HepG2 (cell line): ENCODE measurements at regions not wholly inside any gene's neighbourhood (a gene's known extent, or its start where the extent isn't known, plus 50 kb on each side); places are given as distances from the start of the nearest gene placed in this dataset.

Source experiments
- ATAC-seq: fragments of 200-7000 bp; cut with Tn5 transposase; 3 replicates; pipeline ENCODE4 v1.9.1; 2020; ENCODE audit warnings: mild to moderate bottlenecking, moderate library complexity
- BruUV-seq: library from RNA; stranded (reverse); fragments of 400-500 nt; replicated peaks from 2 replicates; lab custom pipeline; 2021; lab: Mats Ljungman, UMichigan
- CTCF ChIA-PET: fragments of 300-600 bp; formaldehyde crosslinking; extraction: SDS; loops from one replicate; lab custom pipeline; 2021; ENCODE audit warnings: low total read pairs, inconsistent platforms, low intra/inter-chr PET ratio; lab: Yijun Ruan, JAX
- POLR2A ChIA-PET: fragments of 350-600 bp; sonication (Branson Sonifier 250); formaldehyde crosslinking; loops from one replicate; lab custom pipeline; 2020; ENCODE audit warnings: antibody characterized with exemption, inconsistent platforms; lab: Yijun Ruan, JAX
- DNase-seq: peaks from one replicate; pipeline ENCODE4 v3.0.0-alpha.2; 2015; ENCODE audit warnings: low spot score
- FAIRE-seq: peaks from 3 replicates; lab custom pipeline; 2011; peaks lifted over from hg19 to GRCh38; lab: Jason Lieb, UNC
- H2AFZ ChIP-seq: one replicate; pipeline ENCODE4 v1.6.1; 2011; ENCODE audit warnings: low read length, inconsistent platforms
- H3K27ac ChIP-seq: fragments of 300-600 bp; 3 replicates; pipeline ENCODE4 v1.8.0; 2011; ENCODE audit warnings: mixed run types, mild to moderate bottlenecking, mixed read lengths, low read length, inconsistent platforms; ENCODE audit not compliant: insufficient read depth; ENCODE audit errors: extremely low read length
- H3K27me3 ChIP-seq, 2 experiments: fragments of 200-600 bp in 1 of 2; 2 replicates in 1 of 2; 3 replicates in 1 of 2; pipeline versions ENCODE4 v1.6.0 to v1.8.0; 2011; ENCODE audit warnings: low read length in 2 of 2, mild to moderate bottlenecking in 2 of 2, moderate library complexity in 2 of 2, inconsistent platforms in 1 of 2; ENCODE audit not compliant: insufficient read depth in 2 of 2, control insufficient read depth in 1 of 2
- H3K36me3 ChIP-seq, 2 experiments: fragments of 200-600 bp in 1 of 2; replicated peaks in 1 of 2; 2 replicates in 1 of 2; 3 replicates in 1 of 2; pipeline versions ENCODE4 v1.5.1 to v1.8.0; 2011; ENCODE audit warnings: low read length in 2 of 2, inconsistent platforms in 1 of 2; ENCODE audit not compliant: insufficient read depth in 2 of 2, control insufficient read depth in 1 of 2
- H3K4me1 ChIP-seq: 2 replicates; pipeline ENCODE4 v1.5.1; 2012; ENCODE audit warnings: low read length, inconsistent platforms; ENCODE audit not compliant: insufficient read depth
- H3K4me2 ChIP-seq: 2 replicates; pipeline ENCODE4 v1.6.0; 2011; ENCODE audit warnings: low read depth, low read length, inconsistent platforms
- H3K4me3 ChIP-seq, 3 experiments: fragments of 200-600 bp in 1 of 3; sonication (generic), shearing (Covaris generic) in 1 of 3; replicated peaks in 1 of 3; 2 replicates each; pipeline ENCODE4 v1.5.1; 2011 to 2016; ENCODE audit warnings: low read length in 3 of 3, inconsistent platforms in 2 of 3, low read depth in 2 of 3, mild to moderate bottlenecking in 2 of 3, control low read depth in 1 of 3, mixed read lengths in 1 of 3; ENCODE audit not compliant: insufficient read depth in 1 of 3
- H3K79me2 ChIP-seq: one replicate; pipeline ENCODE4 v1.6.1; 2011; ENCODE audit warnings: low read length, inconsistent platforms; ENCODE audit not compliant: insufficient read depth
- H3K9ac ChIP-seq: 2 replicates; pipeline ENCODE4 v1.6.0; 2011; ENCODE audit warnings: mild to moderate bottlenecking, low read depth, low read length, inconsistent platforms; ENCODE audit not compliant: insufficient read depth
- H3K9me3 ChIP-seq: 2 replicates; pipeline ENCODE4 v1.5.1; 2012; ENCODE audit warnings: mild to moderate bottlenecking, low read length
- H4K20me1 ChIP-seq: 2 replicates; pipeline ENCODE4 v1.6.0; 2011; ENCODE audit warnings: inconsistent platforms, mild to moderate bottlenecking, low read length, moderate library complexity; ENCODE audit not compliant: insufficient read depth
- ESRRA ChIP-seq: sonication (generic); formaldehyde crosslinking; IDR thresholded peaks from 2 replicates; pipeline ENCODE4 v1.5.1; 2020; ENCODE audit warnings: mild to moderate bottlenecking, low read depth, missing genetic modification reagents
- ETV5 ChIP-seq: IDR thresholded peaks from 2 replicates; pipeline ENCODE4 v1.6.1; 2018; ENCODE audit warnings: missing biosample characterization, missing genetic modification reagents, inconsistent platforms, borderline replicate concordance
- HMG20B ChIP-seq: conservative IDR thresholded peaks from 2 replicates; pipeline ENCODE4 v1.6.1; 2016; ENCODE audit warnings: missing genetic modification reagents, missing compliant biosample characterization
- KMT2A ChIP-seq: sonication (generic); formaldehyde crosslinking; IDR thresholded peaks from 2 replicates; pipeline ENCODE4 v1.4.0; 2020; ENCODE audit warnings: missing genetic modification reagents
- ZBTB1 ChIP-seq: sonication (generic); formaldehyde crosslinking; IDR thresholded peaks from 2 replicates; pipeline ENCODE4 v1.4.0; 2020; ENCODE audit warnings: missing genetic modification reagents, borderline replicate concordance
- ZNF510 ChIP-seq: sonication (generic); formaldehyde crosslinking; IDR thresholded peaks from 2 replicates; pipeline ENCODE4 v1.4.0; 2020; ENCODE audit warnings: low read depth, mild to moderate bottlenecking, missing genetic modification reagents
- ZNF558 ChIP-seq: sonication (generic); formaldehyde crosslinking; IDR thresholded peaks from 2 replicates; pipeline ENCODE4 v1.9.0; 2022; ENCODE audit warnings: mild to moderate bottlenecking, missing genetic modification reagents, borderline replicate concordance
- ZNF747 ChIP-seq: sonication (generic); formaldehyde crosslinking; IDR thresholded peaks from 2 replicates; pipeline ENCODE4 v1.8.1; 2023; ENCODE audit warnings: missing genetic modification reagents, mild to moderate bottlenecking, borderline replicate concordance
- ZNF788 ChIP-seq: sonication (generic); formaldehyde crosslinking; IDR thresholded peaks from 2 replicates; pipeline ENCODE4 v1.5.0; 2020; ENCODE audit warnings: mild to moderate bottlenecking, missing genetic modification reagents, borderline replicate concordance
- WGBS: methylation state at CpG from one replicate; pipeline ENCODE4 v1.1.6; 2017; ENCODE audit warnings: low lambda C conversion rate; 5-methylcytosine and 5-hydroxymethylcytosine counted together
- in situ Hi-C: cut with HindIII; loops from 2 replicates; pipeline ENCODE4 v1.10.0; 2017; ENCODE audit warnings: low pct_unique_long_range_greater_than_20kb; ENCODE audit not compliant: extremely low pct_ligation_motif_present
- intact Hi-C: fragments of 100-400 bp; cut with micrococcal nuclease; formaldehyde crosslinking; loops from one replicate; pipeline ENCODE4 v1.10.0; 2022; ENCODE audit not compliant: unreplicated experiment
- TF ChIP-seq, protein P1 (sequence below): sonication (generic); formaldehyde crosslinking; IDR thresholded peaks from 2 replicates; pipeline ENCODE4 v1.5.0; 2020; ENCODE audit warnings: missing genetic modification reagents, mild to moderate bottlenecking, borderline replicate concordance
- TF ChIP-seq, protein P2 (sequence below): sonication (generic); formaldehyde crosslinking; IDR thresholded peaks from 2 replicates; pipeline ENCODE4 v1.4.0; 2020; ENCODE audit warnings: mild to moderate bottlenecking, missing genetic modification reagents
- TF ChIP-seq, protein P3 (sequence below): sonication (generic); formaldehyde crosslinking; IDR thresholded peaks from 2 replicates; pipeline ENCODE4 v1.4.0; 2020; ENCODE audit warnings: missing genetic modification reagents
- TF ChIP-seq, protein P4 (sequence below): sonication (generic); formaldehyde crosslinking; IDR thresholded peaks from 2 replicates; pipeline ENCODE4 v1.4.0; 2020; ENCODE audit warnings: mild to moderate bottlenecking, missing genetic modification reagents

DNA sequence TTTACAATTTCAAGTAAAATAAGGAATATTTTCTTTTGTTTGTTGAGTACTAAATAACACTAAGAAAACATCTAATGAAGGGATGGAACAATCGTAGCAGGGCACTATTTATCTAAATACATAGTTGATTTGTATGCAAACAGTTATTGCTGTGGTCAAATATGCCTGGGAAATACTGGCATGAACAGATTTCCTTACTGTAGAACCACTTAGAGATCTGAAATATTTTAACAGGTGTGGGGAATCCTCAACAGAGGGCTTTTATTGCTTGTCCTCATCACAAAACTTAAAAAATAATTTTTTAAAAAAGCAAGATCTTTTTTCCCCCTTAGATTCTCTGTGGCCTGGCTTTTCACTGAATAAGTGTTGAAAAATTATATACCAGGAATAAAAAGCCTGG lies 233.0 kb upstream of the FAM83B start:
- Histone ChIP-seq H3K4me3 (no peak overlapping the region), H3K9me3 (no peaks in the 10 kb centered on the region), H3K27ac (no peak overlapping the region), H3K4me2 (no peak overlapping the region), H3K9ac (no peak overlapping the region), H3K27me3 (no peaks in the 10 kb centered on the region), H4K20me1 (no peaks in the 10 kb centered on the region), H3K79me2 (no peaks in the 10 kb centered on the region), H3K36me3 (no peaks in the 10 kb centered on the region), H3K4me1 (no peaks in the 10 kb centered on the region), H2AFZ (no peak overlapping the region)
- intact Hi-C loops, result no loop called here
- FAIRE-seq (no peak), DNase-seq (no peak), ATAC-seq (no peak)
- POLR2A ChIA-PET, result no interaction called here
- TF ChIP-seq HMG20B (CRISPR knock-in tag) (no peak), KMT2A (CRISPR knock-in tag) (no peak), ZNF788 (no peak), ZBTB1 (CRISPR knock-in tag) (no peak), ETV5 (CRISPR knock-in tag) (no peak), ZNF510 (no peak), ZNF558 (CRISPR knock-in tag) (no peak), ZNF747 (CRISPR knock-in tag) (no peak), ESRRA (CRISPR knock-in tag) (no peak)
- TF ChIP-seq, protein P1, sequence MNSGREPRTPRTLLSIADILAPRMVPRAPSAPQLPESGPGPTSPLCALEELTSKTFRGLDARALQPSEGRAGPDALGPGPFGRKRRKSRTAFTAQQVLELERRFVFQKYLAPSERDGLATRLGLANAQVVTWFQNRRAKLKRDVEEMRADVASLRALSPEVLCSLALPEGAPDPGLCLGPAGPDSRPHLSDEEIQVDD (CRISPR knock-in tag), result no peak
- TF ChIP-seq, protein P2, sequence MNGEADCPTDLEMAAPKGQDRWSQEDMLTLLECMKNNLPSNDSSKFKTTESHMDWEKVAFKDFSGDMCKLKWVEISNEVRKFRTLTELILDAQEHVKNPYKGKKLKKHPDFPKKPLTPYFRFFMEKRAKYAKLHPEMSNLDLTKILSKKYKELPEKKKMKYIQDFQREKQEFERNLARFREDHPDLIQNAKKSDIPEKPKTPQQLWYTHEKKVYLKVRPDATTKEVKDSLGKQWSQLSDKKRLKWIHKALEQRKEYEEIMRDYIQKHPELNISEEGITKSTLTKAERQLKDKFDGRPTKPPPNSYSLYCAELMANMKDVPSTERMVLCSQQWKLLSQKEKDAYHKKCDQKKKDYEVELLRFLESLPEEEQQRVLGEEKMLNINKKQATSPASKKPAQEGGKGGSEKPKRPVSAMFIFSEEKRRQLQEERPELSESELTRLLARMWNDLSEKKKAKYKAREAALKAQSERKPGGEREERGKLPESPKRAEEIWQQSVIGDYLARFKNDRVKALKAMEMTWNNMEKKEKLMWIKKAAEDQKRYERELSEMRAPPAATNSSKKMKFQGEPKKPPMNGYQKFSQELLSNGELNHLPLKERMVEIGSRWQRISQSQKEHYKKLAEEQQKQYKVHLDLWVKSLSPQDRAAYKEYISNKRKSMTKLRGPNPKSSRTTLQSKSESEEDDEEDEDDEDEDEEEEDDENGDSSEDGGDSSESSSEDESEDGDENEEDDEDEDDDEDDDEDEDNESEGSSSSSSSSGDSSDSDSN (CRISPR knock-in tag), result no peak
- TF ChIP-seq, protein P3, sequence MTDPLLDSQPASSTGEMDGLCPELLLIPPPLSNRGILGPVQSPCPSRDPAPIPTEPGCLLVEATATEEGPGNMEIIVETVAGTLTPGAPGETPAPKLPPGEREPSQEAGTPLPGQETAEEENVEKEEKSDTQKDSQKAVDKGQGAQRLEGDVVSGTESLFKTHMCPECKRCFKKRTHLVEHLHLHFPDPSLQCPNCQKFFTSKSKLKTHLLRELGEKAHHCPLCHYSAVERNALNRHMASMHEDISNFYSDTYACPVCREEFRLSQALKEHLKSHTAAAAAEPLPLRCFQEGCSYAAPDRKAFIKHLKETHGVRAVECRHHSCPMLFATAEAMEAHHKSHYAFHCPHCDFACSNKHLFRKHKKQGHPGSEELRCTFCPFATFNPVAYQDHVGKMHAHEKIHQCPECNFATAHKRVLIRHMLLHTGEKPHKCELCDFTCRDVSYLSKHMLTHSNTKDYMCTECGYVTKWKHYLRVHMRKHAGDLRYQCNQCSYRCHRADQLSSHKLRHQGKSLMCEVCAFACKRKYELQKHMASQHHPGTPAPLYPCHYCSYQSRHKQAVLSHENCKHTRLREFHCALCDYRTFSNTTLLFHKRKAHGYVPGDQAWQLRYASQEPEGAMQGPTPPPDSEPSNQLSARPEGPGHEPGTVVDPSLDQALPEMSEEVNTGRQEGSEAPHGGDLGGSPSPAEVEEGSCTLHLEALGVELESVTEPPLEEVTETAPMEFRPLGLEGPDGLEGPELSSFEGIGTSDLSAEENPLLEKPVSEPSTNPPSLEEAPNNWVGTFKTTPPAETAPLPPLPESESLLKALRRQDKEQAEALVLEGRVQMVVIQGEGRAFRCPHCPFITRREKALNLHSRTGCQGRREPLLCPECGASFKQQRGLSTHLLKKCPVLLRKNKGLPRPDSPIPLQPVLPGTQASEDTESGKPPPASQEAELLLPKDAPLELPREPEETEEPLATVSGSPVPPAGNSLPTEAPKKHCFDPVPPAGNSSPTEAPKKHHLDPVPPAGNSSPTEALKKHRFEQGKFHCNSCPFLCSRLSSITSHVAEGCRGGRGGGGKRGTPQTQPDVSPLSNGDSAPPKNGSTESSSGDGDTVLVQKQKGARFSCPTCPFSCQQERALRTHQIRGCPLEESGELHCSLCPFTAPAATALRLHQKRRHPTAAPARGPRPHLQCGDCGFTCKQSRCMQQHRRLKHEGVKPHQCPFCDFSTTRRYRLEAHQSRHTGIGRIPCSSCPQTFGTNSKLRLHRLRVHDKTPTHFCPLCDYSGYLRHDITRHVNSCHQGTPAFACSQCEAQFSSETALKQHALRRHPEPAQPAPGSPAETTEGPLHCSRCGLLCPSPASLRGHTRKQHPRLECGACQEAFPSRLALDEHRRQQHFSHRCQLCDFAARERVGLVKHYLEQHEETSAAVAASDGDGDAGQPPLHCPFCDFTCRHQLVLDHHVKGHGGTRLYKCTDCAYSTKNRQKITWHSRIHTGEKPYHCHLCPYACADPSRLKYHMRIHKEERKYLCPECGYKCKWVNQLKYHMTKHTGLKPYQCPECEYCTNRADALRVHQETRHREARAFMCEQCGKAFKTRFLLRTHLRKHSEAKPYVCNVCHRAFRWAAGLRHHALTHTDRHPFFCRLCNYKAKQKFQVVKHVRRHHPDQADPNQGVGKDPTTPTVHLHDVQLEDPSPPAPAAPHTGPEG (CRISPR knock-in tag), result no peak
- TF ChIP-seq, protein P4, sequence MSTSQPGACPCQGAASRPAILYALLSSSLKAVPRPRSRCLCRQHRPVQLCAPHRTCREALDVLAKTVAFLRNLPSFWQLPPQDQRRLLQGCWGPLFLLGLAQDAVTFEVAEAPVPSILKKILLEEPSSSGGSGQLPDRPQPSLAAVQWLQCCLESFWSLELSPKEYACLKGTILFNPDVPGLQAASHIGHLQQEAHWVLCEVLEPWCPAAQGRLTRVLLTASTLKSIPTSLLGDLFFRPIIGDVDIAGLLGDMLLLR (CRISPR knock-in tag), result no peak
- in situ Hi-C loops, result no loop called here
- 2% methylated on average over 1 of the region's 1 CpG for WGBS
- BruUV-seq, result no TSS peak
- CTCF ChIA-PET, result no interaction called here
